Skin epidermis (tissue), 12 donors: ENCODE measurements at regions not wholly inside any gene's neighbourhood (a gene's known extent, or its start where the extent isn't known, plus 50 kb on each side); places are given as distances from the start of the nearest gene placed in this dataset.
"Not testable (repeated sequence)": the region's sequence is repeated elsewhere in the genome, so short reads cannot be mapped to it uniquely, and the experiment has no call there.

ENCODE experiments used
- H3K27ac ChIP-seq, 21 experiments: fragments of 200-600 bp; sonication (generic) in 11 of 21; one replicate each; pipeline ENCODE4 v1.5.0; 2020; ENCODE audit warnings: mild to moderate bottlenecking in 3 of 21, inconsistent platforms in 2 of 21, moderate library complexity in 2 of 21
- H3K4me3 ChIP-seq, 7 experiments: fragments of 200-600 bp; sonication (generic) in 2 of 7; one replicate each; pipeline ENCODE4 v1.5.0; 2020; ENCODE audit warnings: inconsistent platforms in 2 of 7, mild to moderate bottlenecking in 2 of 7, moderate library complexity in 1 of 7

DNA sequence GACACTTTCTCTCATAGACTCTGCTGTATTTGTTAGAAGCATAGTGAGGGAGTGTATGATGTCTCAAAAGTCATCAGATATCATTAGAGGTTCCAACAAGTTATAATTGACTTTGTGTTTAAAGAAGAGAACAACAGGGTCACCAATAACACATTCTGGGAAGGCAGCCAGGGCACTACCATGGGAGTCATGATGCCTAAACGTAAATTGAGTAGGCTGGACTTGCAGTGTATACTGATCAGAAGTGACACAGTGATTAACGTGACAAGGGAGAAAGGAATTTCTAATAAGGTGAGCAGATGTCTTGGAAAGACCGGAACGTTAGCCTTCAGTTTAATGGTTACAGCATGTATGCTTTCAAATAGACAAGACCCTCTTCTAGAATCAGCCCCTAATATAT lies 973.2 kb downstream of the NCAM2 start:
- Histone ChIP-seq H3K27ac (no peak overlapping the region), H3K4me3 (no peak overlapping the region)

DNA sequence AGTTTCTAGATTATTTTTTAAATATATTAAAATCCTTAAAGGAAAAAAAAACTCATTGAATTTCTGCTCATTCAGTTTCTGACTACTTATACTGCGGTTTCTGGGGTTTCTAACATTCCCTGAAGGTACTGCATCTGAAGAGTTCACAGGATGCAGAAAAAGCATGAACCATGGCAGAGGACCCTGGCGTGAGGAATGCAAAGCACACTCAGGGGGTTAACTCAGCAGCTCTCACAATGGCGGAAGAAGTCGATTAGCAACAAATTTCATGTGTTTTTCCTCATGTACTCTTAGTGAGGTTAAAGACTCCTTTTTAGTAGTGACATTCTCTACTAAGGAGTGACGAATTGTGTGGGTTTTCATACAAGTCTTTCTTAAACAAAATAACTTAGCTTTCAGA lies 975.6 kb downstream of the NCAM2 start:
- Histone ChIP-seq H3K4me3 (no peak overlapping the region), H3K27ac (no peak overlapping the region)

DNA sequence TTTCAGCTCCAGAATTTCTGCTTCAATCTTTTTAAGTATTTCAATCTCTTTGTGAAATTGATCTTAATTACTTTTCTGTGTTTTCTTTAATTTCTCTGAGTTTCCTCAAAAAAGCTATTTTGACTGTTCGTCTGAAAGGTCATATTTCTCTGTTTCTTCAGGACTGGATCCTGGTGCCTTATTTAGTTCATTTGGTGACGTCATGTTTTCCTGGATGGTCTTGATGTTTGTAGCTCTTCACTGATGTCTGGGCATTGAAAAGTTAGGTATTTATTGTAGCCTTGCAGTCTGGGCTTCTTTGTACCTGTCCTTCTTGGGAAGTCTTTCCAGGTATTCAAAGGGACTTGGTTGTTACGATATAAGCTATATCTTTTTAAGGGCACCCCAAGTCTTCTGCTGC lies 998.7 kb downstream of the NCAM2 start:
- Histone ChIP-seq H3K4me3 (no peak overlapping the region), H3K27ac (no peak overlapping the region)

DNA sequence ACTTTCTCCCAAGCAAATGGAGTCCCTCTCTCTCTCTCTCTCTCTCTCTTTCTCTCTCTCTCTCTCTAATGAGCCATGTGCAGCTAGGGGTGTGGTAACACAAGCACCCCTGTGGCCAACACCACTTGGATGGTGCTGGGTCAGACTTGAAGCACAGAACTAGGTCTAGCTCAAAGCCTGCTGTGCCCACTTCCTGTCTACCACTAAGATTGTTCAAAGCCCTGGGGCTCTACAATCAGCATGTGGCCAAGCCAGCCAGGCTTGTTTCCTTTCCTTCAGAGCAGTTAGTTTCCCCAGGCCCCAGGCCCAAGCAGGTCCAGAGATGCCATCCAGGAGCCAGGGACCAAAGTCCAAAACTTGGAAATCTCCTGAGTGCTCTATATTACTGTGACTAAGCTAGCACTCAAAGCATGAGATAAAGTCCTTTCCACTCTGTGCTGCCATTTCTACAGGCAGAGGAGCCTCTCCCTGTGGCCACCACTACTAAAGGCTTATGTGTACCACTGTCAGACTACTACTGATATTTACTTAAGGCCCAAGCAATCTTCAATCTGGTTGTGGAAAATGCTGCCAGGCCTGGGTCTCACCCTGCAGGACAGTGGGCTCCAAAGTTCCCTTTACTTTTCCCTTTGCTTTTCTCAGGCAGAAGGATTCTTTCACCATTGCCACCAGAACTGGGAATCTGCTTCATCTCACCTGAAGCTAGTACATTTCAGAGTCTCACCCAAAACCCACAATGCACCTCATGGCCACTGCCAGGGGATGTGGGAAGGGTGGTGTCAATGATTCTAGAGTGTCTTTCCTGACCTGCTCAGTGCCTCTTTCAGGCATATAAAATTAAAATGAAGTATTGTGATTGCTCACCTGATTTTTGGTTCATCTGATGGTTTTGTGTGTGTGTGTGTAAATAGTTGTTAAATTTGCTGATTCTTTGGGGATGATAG lies 999.5 kb downstream of the NCAM2 start:
- no peak overlapping the region for H3K4me3 ChIP-seq

DNA sequence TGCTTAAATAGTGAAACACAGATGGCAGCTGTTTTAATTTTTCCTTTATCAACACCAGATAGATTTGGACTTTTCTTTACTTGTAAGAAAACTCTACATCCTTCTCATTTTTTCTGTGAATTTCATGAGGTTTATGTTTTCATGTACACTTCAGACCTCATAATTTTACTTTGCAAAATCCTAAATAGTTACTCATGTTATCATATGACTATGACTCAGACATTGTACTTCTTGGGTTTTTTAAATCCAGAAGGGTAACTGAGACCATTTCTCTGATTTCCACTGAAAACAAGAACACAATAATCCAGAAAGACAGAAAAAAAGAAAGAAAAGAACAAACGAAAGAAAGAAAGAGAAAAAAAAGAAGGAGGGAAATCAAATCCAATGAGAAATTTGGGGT lies 1021.6 kb downstream of the NCAM2 start:
- Histone ChIP-seq H3K27ac (no peak overlapping the region), H3K4me3 (no peak overlapping the region)

More for the DNA sequence above, 999.5 kb downstream of the NCAM2 start:
- no peak overlapping the region for H3K27ac ChIP-seq

DNA sequence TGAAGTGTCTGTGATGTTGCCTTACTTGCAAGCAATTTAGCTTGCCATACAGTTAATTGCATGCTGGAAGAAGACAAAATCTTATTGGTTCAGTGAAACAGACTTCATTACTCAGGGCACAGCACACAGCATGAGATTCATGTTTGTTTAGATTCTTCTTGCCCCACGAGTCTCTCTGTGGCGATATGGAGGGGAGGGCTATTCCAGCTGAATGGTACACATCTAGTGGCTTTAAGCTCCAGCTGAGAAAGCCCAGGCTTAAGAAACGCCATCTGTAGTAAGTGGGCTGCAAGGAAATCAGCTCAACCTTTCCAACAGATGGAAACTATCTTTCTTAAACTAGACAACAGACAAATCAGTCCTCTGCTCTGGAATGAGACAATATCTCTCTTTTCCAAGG lies 1022.0 kb downstream of the NCAM2 start:
- no peak overlapping the region for H3K27ac ChIP-seq
- no peak overlapping the region for H3K4me3 ChIP-seq

DNA sequence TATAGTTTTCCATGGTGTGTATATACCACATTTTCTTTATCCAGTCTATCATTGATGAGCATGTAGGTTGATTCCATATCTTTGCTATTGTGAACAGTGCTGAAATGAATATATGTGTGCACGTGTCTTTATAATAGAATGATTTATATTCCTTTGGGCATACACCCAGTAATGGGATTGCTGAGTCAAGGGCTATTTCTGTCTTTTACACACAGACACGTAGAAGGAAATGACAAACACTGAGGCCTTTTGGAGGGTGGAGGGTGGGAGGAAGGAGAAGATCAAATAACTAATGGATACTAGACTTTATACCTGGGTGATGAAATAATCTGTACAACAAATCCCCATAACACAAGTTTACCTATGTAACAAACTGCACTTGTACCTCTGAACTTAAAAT lies 1025.7 kb downstream of the NCAM2 start:
- not testable (repeated sequence) for H3K4me3 ChIP-seq, H3K27ac ChIP-seq

DNA sequence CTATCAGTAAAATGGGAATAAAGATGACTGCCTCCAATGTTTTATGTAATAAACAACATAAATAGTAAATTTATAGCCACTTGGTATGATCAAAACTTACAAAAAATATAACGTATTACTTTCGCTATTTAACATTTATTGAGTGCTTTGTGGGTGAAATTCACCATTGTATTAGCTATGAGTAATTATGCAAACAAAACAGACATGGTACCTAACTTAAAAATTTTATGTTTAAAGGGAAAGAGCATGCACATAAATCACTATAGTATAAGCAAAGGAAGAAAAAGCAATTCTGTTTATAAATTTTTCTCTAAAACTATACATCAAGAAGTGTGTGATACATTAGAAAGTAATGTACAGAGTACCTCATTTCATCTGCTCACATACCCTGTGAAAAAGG lies 1046.2 kb downstream of the NCAM2 start:
- H3K4me3 ChIP-seq = no peak overlapping the region
- H3K27ac ChIP-seq = no peak overlapping the region

DNA sequence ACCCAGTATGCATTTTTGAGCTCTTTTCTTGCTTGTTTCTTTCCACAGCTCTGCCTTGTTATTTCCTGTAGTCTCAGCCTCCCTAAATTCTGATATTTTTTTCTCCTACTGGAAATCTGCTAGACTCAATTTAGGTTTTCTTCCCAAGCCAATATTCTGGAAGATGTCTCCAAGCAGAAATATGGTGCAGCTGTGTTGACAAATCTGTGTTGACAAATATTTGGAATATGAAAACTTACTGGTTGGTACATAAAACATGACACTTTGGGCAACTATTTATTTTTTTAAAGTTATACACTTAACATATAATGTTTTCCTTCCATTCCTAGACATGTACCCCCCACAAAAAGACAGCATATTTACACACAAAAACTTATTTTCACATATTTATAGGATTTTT lies 1048.4 kb downstream of the NCAM2 start:
- no peak overlapping the region for H3K27ac ChIP-seq

DNA sequence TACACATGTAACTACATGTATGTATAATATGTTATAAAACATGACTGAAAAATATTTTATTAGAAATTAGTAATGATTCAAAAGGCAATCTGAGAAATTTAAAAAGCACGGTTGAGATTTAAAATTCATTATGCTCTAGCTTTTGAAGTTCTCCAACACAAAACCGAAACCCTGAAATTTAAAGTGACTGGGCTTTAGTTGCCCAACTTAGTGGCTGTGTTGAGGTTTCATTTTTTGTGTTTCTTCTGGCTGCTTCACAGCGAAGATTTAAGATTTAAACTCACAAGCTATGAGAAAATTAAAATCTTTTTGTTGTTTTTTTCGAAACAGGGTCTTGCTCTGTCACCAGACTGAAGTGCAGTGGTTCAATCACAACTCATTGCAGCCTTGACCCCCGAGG lies 1058.7 kb downstream of the NCAM2 start:
- H3K27ac ChIP-seq = no peak overlapping the region
- H3K4me3 ChIP-seq = no peak overlapping the region

More for the DNA sequence above, 1048.4 kb downstream of the NCAM2 start:
- no peak overlapping the region for H3K4me3 ChIP-seq

DNA sequence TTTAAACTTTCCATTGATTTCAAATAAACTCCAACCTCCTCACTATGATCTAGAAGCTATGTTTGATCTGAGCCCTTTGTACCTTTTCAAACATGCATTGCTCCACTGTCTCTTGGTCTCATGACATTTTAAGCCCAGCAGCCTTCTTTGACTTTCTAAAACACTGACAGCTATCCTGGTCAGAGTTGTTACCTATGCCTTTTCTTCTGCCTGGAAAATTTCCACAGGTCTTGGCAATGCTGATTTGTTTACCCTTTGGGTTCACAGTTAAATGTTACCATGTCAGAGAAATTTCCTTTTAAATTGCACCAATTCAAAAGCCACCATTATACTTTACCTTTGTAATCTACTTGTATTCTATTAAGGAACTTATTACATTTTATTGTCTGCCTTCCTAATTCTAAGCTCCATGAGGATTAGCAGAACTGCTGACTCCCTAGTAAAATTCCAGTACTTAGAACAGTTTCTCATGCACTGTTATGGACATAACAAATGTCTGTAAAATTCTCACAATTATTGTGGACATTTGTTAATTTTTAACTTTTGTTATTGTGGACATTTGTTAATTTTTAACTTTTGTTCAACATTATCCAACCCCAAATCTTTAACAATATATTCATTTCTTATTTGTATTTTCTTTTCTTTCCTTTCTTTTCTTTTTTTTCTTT lies 1064.4 kb downstream of the NCAM2 start:
- Histone ChIP-seq H3K27ac (no peak overlapping the region), H3K4me3 (no peak overlapping the region)

DNA sequence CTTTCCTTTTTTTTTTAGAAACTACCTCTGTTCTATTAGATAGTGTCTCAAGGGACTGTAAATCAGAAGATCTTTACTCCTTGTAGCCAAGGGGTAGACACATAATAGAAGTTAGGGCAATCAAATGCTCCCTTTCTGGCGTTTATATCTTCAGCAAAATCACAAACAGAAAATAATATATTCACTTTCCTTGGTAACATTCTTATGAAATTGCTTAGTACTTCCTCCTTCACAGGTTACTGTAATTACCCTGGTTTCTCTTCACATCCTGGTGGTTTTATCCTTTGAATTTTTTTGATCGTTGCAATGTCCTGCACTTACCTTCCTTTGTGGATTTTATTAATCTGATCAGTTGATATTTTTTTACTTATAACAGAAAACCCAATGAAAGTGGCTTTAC lies 1064.9 kb downstream of the NCAM2 start:
- Histone ChIP-seq H3K4me3 (no peak overlapping the region), H3K27ac (no peak overlapping the region)

DNA sequence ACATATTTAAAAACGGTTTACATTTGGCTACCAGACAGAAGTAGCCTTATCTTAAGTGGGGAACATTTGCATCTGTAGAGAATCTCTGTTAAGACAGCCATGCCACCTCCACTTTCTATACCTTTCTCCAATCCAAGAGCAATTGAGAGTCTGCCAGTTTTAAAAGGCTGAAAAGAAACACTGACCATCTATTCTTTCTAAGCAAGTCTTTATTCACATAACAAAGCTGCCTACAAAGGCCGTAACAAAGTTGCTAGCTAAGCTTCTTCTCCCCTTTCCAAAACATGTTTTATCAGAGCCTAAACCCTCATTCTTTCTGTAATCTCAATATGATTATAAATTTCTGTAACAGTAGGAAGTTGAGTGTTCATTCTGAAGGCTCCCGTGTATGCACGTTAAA lies 1078.3 kb downstream of the NCAM2 start:
- Histone ChIP-seq H3K27ac (no peak overlapping the region), H3K4me3 (no peak overlapping the region)

DNA sequence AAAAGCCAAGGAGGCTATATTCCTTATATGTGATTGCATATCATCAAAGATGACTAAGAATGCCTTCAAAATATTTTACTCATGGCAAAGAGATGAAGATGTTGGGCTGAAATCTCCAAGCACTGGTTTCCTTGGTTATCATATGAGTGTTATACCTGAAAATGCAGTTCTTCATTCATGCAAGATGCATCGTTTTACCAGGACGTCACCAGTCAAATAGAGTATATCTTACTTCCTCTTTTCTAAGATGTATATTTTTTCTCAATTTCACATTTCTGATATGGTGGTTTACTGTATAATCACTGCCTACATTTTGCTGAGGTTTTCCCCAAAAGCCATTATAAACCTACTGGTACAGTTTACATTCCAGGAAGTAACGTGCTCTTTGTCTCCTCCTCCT lies 1085.7 kb downstream of the NCAM2 start:
- H3K27ac ChIP-seq = no peak overlapping the region
- no peak overlapping the region for H3K4me3 ChIP-seq

DNA sequence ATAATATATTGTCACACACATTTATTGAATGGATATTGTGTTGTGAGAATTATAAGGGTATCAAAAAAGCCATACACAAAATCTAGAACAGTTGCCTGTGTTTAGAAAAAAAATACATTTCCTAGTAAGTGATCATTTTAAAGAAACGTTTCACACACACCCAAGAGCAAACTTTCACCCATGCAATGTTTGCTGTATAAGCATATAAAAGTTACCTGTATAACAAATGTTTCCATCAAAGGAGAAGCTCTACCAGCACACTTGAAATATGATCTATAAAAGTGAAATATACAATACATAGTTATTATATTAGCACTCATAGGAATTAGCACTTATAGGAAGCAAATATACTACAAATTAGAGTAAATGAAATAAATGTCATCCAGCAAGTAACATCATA lies 1098.1 kb downstream of the NCAM2 start:
- no peak overlapping the region for H3K27ac ChIP-seq
- H3K4me3 ChIP-seq = no peak overlapping the region

DNA sequence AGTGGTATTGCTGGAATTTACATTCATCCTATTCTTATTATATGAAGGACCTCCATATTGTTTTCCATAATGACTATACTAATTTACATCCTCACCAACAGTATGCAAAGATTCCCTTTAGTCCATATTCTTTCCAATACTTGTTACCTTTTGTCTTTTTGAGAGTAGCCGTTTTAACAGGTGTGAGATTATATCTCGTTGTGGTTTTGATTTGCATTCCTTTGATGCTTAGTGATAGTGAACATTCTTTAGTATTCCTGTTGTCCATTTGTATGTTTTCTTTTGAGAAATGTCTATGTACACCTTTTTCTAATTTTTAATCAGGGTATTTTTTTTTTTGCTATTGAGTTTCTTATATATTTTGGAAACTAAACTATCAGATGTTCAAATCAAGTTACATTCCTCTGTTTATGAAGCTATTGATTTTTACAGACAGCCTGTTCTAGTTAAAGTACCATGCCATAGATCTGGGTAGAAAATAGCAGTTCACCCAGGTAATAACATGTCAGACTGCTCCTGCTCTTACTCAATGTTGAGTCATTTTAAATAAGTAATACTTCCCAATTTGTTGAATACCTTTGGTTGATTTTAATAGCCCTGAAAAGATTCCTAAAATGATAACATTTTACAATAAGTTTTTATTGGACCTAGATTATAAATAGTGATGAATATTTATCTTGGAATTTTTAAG lies 1108.7 kb downstream of the NCAM2 start:
- Histone ChIP-seq H3K4me3 (no peak overlapping the region), H3K27ac (no peak overlapping the region)

DNA sequence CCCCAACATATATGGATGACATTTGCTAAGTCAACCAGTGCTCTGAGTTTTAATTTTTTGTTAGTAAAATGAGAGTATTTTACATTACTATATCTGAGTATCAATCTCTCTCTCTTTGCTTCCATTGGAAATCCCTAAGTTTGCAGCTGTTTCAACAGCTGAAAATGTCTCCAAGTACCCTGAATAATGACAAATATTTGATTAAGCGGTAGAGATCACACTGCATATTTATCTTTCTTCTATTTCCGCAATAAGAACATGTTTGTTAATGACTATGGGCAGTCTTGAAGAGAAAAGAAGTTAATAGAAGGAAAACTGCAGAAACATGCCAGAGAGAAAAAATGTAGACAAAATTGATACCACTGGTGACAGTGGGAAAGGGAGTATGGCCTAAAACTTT lies 1117.5 kb downstream of the NCAM2 start:
- no peak overlapping the region for H3K27ac ChIP-seq
- no peak overlapping the region for H3K4me3 ChIP-seq

DNA sequence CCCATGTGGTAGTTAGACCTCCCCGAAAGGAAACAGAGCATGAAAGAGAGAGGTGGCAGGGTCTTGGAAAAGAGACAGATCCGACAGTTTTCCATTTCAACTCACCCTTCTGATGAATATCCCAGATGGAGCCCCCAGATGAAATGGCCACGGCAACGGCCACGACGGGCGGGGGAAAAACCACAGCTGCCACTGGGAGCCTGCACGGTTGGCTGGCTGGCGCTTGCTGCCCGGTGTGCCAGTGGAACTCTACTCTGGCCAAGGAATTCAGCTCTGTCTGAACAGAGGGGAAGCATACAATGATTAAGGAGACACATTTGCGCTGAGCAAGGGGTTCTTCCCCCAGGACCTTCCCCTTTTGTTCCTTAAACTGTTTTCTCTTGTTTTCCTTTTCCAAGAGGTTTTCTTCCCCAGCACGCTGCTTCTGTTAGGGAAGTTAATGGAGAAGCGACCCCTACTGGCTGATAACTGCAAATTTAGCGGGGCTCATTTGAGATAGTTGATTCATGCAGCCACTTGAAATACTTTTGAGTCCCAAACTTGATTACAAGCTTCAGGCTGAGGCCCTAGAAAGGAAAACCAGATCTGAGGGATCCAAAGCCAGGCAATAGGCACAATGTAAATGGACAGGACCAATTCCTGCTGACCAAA lies 1122.5 kb downstream of the NCAM2 start:
- Histone ChIP-seq H3K27ac (no peak overlapping the region), H3K4me3 (no peak overlapping the region)

DNA sequence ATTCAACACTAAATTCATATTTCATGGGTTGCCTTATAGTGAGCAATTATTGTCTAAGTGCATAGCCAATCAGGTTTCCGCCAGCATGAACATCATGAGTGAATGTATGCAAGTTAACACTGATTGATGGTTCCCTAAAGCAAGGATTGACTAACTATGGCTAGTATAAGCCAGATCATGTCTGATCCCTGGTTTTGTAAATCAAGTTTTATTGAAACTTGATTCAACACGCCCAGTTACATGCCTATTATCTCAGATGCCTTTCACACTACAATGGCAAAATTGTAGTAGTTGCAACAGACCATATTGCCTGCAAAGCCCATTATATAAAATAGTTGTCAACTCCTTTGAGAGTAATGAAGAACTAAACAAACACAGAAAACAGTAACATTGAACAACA lies 1127.4 kb downstream of the NCAM2 start:
- no peak overlapping the region for H3K27ac ChIP-seq
- no peak overlapping the region for H3K4me3 ChIP-seq

DNA sequence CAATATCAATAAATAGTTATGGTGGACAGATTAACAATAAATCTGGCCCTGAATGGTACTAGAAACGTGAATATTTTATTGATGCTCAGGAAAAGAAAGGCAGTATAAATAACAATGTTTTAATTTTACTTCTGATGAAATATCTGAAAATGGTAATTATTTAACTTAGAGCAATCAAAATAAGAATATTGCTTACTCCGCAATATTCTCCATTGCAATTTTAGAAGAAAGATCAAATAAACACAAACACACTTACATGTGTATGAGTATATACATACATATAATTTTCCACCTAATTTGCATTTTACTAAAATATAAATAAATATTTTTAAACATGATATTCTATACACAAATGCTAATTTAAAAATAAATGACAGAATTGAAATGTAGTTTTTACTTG lies 1130.5 kb downstream of the NCAM2 start:
- Histone ChIP-seq H3K27ac (no peak overlapping the region), H3K4me3 (no peak overlapping the region)
